ENCODE measurements at regions not wholly inside any gene's neighbourhood (a gene's known extent, or its start where the extent isn't known, plus 50 kb on each side); places are given as distances from the start of the nearest gene placed in this dataset.

DNA sequence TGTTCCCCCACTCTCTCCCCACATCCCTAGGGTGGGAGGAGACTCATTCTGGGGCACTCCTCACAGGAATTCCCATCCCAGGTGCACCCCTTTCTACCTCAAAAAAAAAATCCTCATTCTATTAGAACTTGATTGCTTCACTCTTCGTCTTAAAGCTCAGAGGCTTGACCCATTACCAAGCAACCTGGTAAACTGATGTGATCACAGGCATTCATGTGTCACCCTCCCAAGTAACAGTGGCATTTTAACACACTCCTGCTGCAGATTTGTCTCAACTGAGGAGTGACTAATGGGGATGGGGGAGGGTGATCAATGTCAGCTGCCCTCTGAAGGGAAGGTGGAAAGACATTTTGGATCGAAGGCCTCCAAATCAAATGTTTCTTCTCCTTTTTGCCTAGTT, 78.1 kb upstream of the PTHLH start:
- TF ChIP-seq, protein P1, sequence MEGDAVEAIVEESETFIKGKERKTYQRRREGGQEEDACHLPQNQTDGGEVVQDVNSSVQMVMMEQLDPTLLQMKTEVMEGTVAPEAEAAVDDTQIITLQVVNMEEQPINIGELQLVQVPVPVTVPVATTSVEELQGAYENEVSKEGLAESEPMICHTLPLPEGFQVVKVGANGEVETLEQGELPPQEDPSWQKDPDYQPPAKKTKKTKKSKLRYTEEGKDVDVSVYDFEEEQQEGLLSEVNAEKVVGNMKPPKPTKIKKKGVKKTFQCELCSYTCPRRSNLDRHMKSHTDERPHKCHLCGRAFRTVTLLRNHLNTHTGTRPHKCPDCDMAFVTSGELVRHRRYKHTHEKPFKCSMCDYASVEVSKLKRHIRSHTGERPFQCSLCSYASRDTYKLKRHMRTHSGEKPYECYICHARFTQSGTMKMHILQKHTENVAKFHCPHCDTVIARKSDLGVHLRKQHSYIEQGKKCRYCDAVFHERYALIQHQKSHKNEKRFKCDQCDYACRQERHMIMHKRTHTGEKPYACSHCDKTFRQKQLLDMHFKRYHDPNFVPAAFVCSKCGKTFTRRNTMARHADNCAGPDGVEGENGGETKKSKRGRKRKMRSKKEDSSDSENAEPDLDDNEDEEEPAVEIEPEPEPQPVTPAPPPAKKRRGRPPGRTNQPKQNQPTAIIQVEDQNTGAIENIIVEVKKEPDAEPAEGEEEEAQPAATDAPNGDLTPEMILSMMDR (IDR thresholded peaks at IDR 0.05) = no peak
- H3K4me2 ChIP-seq (ENCODE audit: low read length) = no peak overlapping the region
- H3K4me1 ChIP-seq = no peaks in the 10 kb centered on the region
- H3K4me3 ChIP-seq (ENCODE audit: low read depth, low read length) = no peak overlapping the region
- H3K9ac ChIP-seq = no peak overlapping the region
- H2AFZ ChIP-seq = no peak overlapping the region
- no peaks in the 10 kb centered on the region for H3K36me3 ChIP-seq (ENCODE audit: control insufficient read depth, insufficient read depth, low read length)
- H3K79me2 ChIP-seq = no peaks in the 10 kb centered on the region
- no peaks in the 10 kb centered on the region for H3K9me3 ChIP-seq (ENCODE audit: control insufficient read depth, low read length)
- H3K27ac ChIP-seq = no peak overlapping the region
- H3K27me3 ChIP-seq (ENCODE audit: control insufficient read depth, insufficient read depth, low read length) = no peaks in the 10 kb centered on the region

DNA sequence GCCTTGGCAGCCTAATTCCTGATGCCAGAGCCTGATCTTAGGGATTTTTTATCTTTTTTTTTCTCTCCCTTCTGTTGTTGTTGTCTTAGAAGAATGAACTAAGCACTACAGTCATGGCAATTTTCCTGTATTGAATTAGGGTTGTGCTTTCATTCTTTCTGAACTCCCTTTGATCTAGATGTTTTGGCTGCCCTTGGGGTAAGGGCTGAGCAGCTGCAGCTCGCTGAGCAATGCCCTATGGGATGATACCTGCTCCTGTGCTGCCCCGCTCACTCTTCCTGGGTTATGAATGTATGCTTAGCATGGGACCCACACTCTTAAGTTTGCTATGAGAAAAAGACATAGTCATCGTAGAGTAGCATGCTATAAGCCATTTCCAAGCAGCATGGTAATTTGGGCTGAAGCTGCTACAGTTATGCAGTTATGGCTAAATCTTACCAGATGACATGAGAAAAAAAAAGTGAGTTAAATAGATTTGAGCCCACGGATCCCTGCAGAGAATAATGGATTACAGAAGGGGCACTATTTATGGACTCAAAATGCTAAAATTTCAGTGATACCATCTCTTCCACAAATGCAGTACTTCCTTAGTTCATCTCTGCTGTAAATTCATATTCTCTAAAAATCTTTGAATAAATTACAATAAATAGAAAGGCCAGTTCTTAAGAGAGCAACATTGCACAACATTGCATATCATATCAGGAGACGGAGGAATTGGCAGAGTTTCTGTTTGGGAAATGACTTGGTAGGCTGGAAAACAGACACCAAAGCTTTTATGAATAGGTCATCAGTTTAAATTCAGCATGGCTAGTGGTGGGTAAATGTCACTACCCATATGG, 79.2 kb upstream of the PTHLH start:
- H3K4me2 ChIP-seq (ENCODE audit: low read length) = no peak overlapping the region
- H3K9ac ChIP-seq = no peak overlapping the region
- H3K4me1 ChIP-seq = no peaks in the 10 kb centered on the region
- no peak overlapping the region for H2AFZ ChIP-seq
- no peak overlapping the region for H3K27ac ChIP-seq
- H3K4me3 ChIP-seq (ENCODE audit: low read depth, low read length) = no peak overlapping the region
- H3K27me3 ChIP-seq (ENCODE audit: control insufficient read depth, insufficient read depth, low read length) = no peaks in the 10 kb centered on the region
- H3K9me3 ChIP-seq (ENCODE audit: control insufficient read depth, low read length) = no peaks in the 10 kb centered on the region
- H3K79me2 ChIP-seq = no peaks in the 10 kb centered on the region
- H3K36me3 ChIP-seq (ENCODE audit: control insufficient read depth, insufficient read depth, low read length) = no peaks in the 10 kb centered on the region
- TF ChIP-seq, protein P1 (IDR thresholded peaks at IDR 0.05) = no peak

DNA sequence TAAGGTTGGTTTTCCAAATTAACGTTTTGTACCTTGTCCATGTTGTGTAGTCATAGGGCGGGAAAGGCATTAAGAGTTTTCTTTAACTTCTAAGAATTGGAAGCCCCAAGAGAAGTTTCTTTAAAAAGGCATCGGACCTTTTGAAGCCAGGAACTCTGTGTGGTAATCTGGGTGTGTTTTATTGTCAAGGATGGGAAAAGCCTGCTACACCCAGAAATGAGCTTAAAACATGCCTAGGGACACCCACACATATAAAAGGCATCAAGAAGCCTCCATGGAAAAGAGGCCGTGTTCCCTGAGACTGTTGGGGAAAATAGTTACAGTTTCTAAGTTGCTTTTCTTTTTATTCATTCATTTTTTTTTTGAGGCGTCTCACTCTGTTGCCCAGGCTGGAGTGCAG, 81.0 kb upstream of the PTHLH start:
- TF ChIP-seq, protein P1 (IDR thresholded peaks at IDR 0.05) = no peak
- Histone ChIP-seq H3K36me3 (ENCODE audit: control insufficient read depth, insufficient read depth, low read length) (no peaks in the 10 kb centered on the region), H3K9ac (no peak overlapping the region), H2AFZ (no peak overlapping the region), H3K27ac (no peak overlapping the region), H3K4me2 (ENCODE audit: low read length) (no peak overlapping the region), H3K4me3 (ENCODE audit: low read depth, low read length) (no peak overlapping the region), H3K4me1 (no peaks in the 10 kb centered on the region), H3K9me3 (ENCODE audit: control insufficient read depth, low read length) (no peaks in the 10 kb centered on the region), H3K27me3 (ENCODE audit: control insufficient read depth, insufficient read depth, low read length) (no peaks in the 10 kb centered on the region), H3K79me2 (no peaks in the 10 kb centered on the region)

GRCh38 chr12:28054583-28054982, 82.0 kb upstream of the PTHLH start:
- no peaks in the 10 kb centered on the region for H3K79me2 ChIP-seq
- H3K9ac ChIP-seq = no peak overlapping the region
- no peak overlapping the region for H3K27ac ChIP-seq
- no peaks in the 10 kb centered on the region for H3K36me3 ChIP-seq (ENCODE audit: control insufficient read depth, insufficient read depth, low read length)
- no peak overlapping the region for H3K4me3 ChIP-seq (ENCODE audit: low read depth, low read length)
- H3K4me2 ChIP-seq (ENCODE audit: low read length) = no peak overlapping the region
- H3K4me1 ChIP-seq = no peaks in the 10 kb centered on the region
- no peaks in the 10 kb centered on the region for H3K9me3 ChIP-seq (ENCODE audit: control insufficient read depth, low read length)
- no peaks in the 10 kb centered on the region for H3K27me3 ChIP-seq (ENCODE audit: control insufficient read depth, insufficient read depth, low read length)
- H2AFZ ChIP-seq = no peak overlapping the region
- TF ChIP-seq, protein P1 (IDR thresholded peaks at IDR 0.05) = no peak

Data from parathyroid adenoma (tissue), 2 donors.